ENCODE measurements at regions not wholly inside any gene's neighbourhood (a gene's known extent, or its start where the extent isn't known, plus 50 kb on each side); places are given as distances from the start of the nearest gene placed in this dataset.

- TF ChIP-seq CTCF (IDR thresholded peaks at IDR 0.05; ENCODE audit: low read depth, low read length, missing input control) (no peak), RXRA (IDR thresholded peaks at IDR 0.05) (no peak), TAF1 (conservative IDR thresholded peaks at IDR 0.05) (no peak), ZBTB33 (IDR thresholded peaks at IDR 0.05) (no peak), REST (IDR thresholded peaks at IDR 0.05) (no peak), GABPA (IDR thresholded peaks at IDR 0.05 in 1 of 2, conservative IDR thresholded peaks at IDR 0.05 in 1 of 2) (no peak), MAX (IDR thresholded peaks at IDR 0.05) (no peak), RAD21 (IDR thresholded peaks at IDR 0.05) (no peak), SP1 (IDR thresholded peaks at IDR 0.05) (no peak), HNF4A (conservative IDR thresholded peaks at IDR 0.05) (no peak), EGR1 (IDR thresholded peaks at IDR 0.05; ENCODE audit: low read depth in 2 of 2) (no peak), YY1 (IDR thresholded peaks at IDR 0.05) (no peak), ATF3 (IDR thresholded peaks at IDR 0.05) (no peak), HNF4G (IDR thresholded peaks at IDR 0.05) (no peak)
These were observed 189.4 kb downstream of the TJP1 start for GRCh38 chr15:29632671-29633406.

Measured in liver (tissue), 3 donors.